HepG2 (cell line): ENCODE measurements at regions not wholly inside any gene's neighbourhood (a gene's known extent, or its start where the extent isn't known, plus 50 kb on each side); places are given as distances from the start of the nearest gene placed in this dataset.

ENCODE experiments used
- ATAC-seq: fragments of 200-7000 bp; cut with Tn5 transposase; 3 replicates; pipeline ENCODE4 v1.9.1; 2020; ENCODE audit warnings: mild to moderate bottlenecking, moderate library complexity
- BruUV-seq: library from RNA; stranded (reverse); fragments of 400-500 nt; replicated peaks from 2 replicates; lab custom pipeline; 2021; lab: Mats Ljungman, UMichigan
- CTCF ChIA-PET: fragments of 300-600 bp; formaldehyde crosslinking; extraction: SDS; loops from one replicate; lab custom pipeline; 2021; ENCODE audit warnings: low total read pairs, inconsistent platforms, low intra/inter-chr PET ratio; lab: Yijun Ruan, JAX
- POLR2A ChIA-PET: fragments of 350-600 bp; sonication (Branson Sonifier 250); formaldehyde crosslinking; loops from one replicate; lab custom pipeline; 2020; ENCODE audit warnings: antibody characterized with exemption, inconsistent platforms; lab: Yijun Ruan, JAX
- DNase-seq: peaks from one replicate; pipeline ENCODE4 v3.0.0-alpha.2; 2015; ENCODE audit warnings: low spot score
- FAIRE-seq: peaks from 3 replicates; lab custom pipeline; 2011; peaks lifted over from hg19 to GRCh38; lab: Jason Lieb, UNC
- H2AFZ ChIP-seq: one replicate; pipeline ENCODE4 v1.6.1; 2011; ENCODE audit warnings: low read length, inconsistent platforms
- H3K27ac ChIP-seq: fragments of 300-600 bp; 3 replicates; pipeline ENCODE4 v1.8.0; 2011; ENCODE audit warnings: mixed run types, mild to moderate bottlenecking, mixed read lengths, low read length, inconsistent platforms; ENCODE audit not compliant: insufficient read depth; ENCODE audit errors: extremely low read length
- H3K27me3 ChIP-seq, 2 experiments: fragments of 200-600 bp in 1 of 2; 2 replicates in 1 of 2; 3 replicates in 1 of 2; pipeline versions ENCODE4 v1.6.0 to v1.8.0; 2011; ENCODE audit warnings: low read length in 2 of 2, mild to moderate bottlenecking in 2 of 2, moderate library complexity in 2 of 2, inconsistent platforms in 1 of 2; ENCODE audit not compliant: insufficient read depth in 2 of 2, control insufficient read depth in 1 of 2
- H3K36me3 ChIP-seq, 2 experiments: fragments of 200-600 bp in 1 of 2; replicated peaks in 1 of 2; 2 replicates in 1 of 2; 3 replicates in 1 of 2; pipeline versions ENCODE4 v1.5.1 to v1.8.0; 2011; ENCODE audit warnings: low read length in 2 of 2, inconsistent platforms in 1 of 2; ENCODE audit not compliant: insufficient read depth in 2 of 2, control insufficient read depth in 1 of 2
- H3K4me1 ChIP-seq: 2 replicates; pipeline ENCODE4 v1.5.1; 2012; ENCODE audit warnings: low read length, inconsistent platforms; ENCODE audit not compliant: insufficient read depth
- H3K4me2 ChIP-seq: 2 replicates; pipeline ENCODE4 v1.6.0; 2011; ENCODE audit warnings: low read depth, low read length, inconsistent platforms
- H3K4me3 ChIP-seq, 3 experiments: fragments of 200-600 bp in 1 of 3; sonication (generic), shearing (Covaris generic) in 1 of 3; replicated peaks in 1 of 3; 2 replicates each; pipeline ENCODE4 v1.5.1; 2011 to 2016; ENCODE audit warnings: low read length in 3 of 3, inconsistent platforms in 2 of 3, low read depth in 2 of 3, mild to moderate bottlenecking in 2 of 3, control low read depth in 1 of 3, mixed read lengths in 1 of 3; ENCODE audit not compliant: insufficient read depth in 1 of 3
- H3K79me2 ChIP-seq: one replicate; pipeline ENCODE4 v1.6.1; 2011; ENCODE audit warnings: low read length, inconsistent platforms; ENCODE audit not compliant: insufficient read depth
- H3K9ac ChIP-seq: 2 replicates; pipeline ENCODE4 v1.6.0; 2011; ENCODE audit warnings: mild to moderate bottlenecking, low read depth, low read length, inconsistent platforms; ENCODE audit not compliant: insufficient read depth
- H3K9me3 ChIP-seq: 2 replicates; pipeline ENCODE4 v1.5.1; 2012; ENCODE audit warnings: mild to moderate bottlenecking, low read length
- H4K20me1 ChIP-seq: 2 replicates; pipeline ENCODE4 v1.6.0; 2011; ENCODE audit warnings: inconsistent platforms, mild to moderate bottlenecking, low read length, moderate library complexity; ENCODE audit not compliant: insufficient read depth
- ARNT ChIP-seq: fragments of 450-650 bp; IDR thresholded peaks from 2 replicates; pipeline ENCODE4 v1.6.1; 2017
- ATF7 ChIP-seq, 2 experiments: fragments of 450-650 bp in 1 of 2; sonication (generic) in 1 of 2; formaldehyde crosslinking in 1 of 2; IDR thresholded peaks; 2 replicates each; pipeline versions ENCODE4 v1.4.0 to v1.6.1; 2016 to 2020; ENCODE audit warnings: antibody characterized with exemption in 1 of 2, mild to moderate bottlenecking in 1 of 2, missing genetic modification reagents in 1 of 2
- CENPT ChIP-seq: sonication (generic); formaldehyde crosslinking; IDR thresholded peaks from 2 replicates; pipeline ENCODE4 v1.8.0; 2022; ENCODE audit warnings: low read depth, mild to moderate bottlenecking, moderate library complexity, missing genetic modification reagents
- KDM5B ChIP-seq: sonication (generic); formaldehyde crosslinking; IDR thresholded peaks from 2 replicates; pipeline ENCODE4 v1.4.0; 2020; ENCODE audit warnings: missing genetic modification reagents, mild to moderate bottlenecking, borderline replicate concordance
- MTF2 ChIP-seq: sonication (generic); formaldehyde crosslinking; IDR thresholded peaks from 2 replicates; pipeline ENCODE4 v1.5.0; 2020; ENCODE audit warnings: missing genetic modification reagents, borderline replicate concordance
- PPARG ChIP-seq: conservative IDR thresholded peaks from 2 replicates; pipeline ENCODE4 v1.6.1; 2016; ENCODE audit warnings: missing biosample characterization, missing genetic modification reagents
- SP140L ChIP-seq: sonication (generic); formaldehyde crosslinking; IDR thresholded peaks from 2 replicates; pipeline ENCODE4 v1.4.0; 2020; ENCODE audit warnings: missing genetic modification reagents, borderline replicate concordance
- ZFP41 ChIP-seq: sonication (generic); formaldehyde crosslinking; IDR thresholded peaks from 2 replicates; pipeline ENCODE4 v1.4.0; 2020; ENCODE audit warnings: mild to moderate bottlenecking, missing genetic modification reagents, borderline replicate concordance
- ZMYM2 ChIP-seq: sonication (generic); formaldehyde crosslinking; IDR thresholded peaks from 2 replicates; pipeline ENCODE4 v1.8.0; 2022; ENCODE audit warnings: mild to moderate bottlenecking, missing genetic modification reagents
- ZNF136 ChIP-seq: sonication (generic); formaldehyde crosslinking; IDR thresholded peaks from 2 replicates; pipeline ENCODE4 v1.8.1; 2022; ENCODE audit warnings: low read depth, mild to moderate bottlenecking, moderate library complexity, missing genetic modification reagents
- ZNF138 ChIP-seq: sonication (generic); formaldehyde crosslinking; IDR thresholded peaks from 2 replicates; pipeline ENCODE4 v1.5.0; 2020; ENCODE audit warnings: mild to moderate bottlenecking, low read depth, missing genetic modification reagents
- ZNF256 ChIP-seq: sonication (generic); formaldehyde crosslinking; conservative IDR thresholded peaks from 2 replicates; pipeline ENCODE4 v1.4.0; 2020; ENCODE audit warnings: missing genetic modification reagents
- ZNF264 ChIP-seq: sonication (generic); formaldehyde crosslinking; IDR thresholded peaks from 2 replicates; pipeline ENCODE4 v1.4.0; 2020; ENCODE audit warnings: missing genetic modification reagents
- ZNF343 ChIP-seq: sonication (generic); formaldehyde crosslinking; IDR thresholded peaks from 2 replicates; pipeline ENCODE4 v1.4.0; 2020; ENCODE audit warnings: mild to moderate bottlenecking, missing genetic modification reagents
- ZNF549 ChIP-seq: sonication (generic); formaldehyde crosslinking; IDR thresholded peaks from 2 replicates; pipeline ENCODE4 v1.5.0; 2020; ENCODE audit warnings: missing genetic modification reagents
- ZNF781 ChIP-seq: sonication (generic); formaldehyde crosslinking; IDR thresholded peaks from 2 replicates; pipeline ENCODE4 v1.5.1; 2020; ENCODE audit warnings: borderline replicate concordance, mild to moderate bottlenecking, missing genetic modification reagents; ENCODE audit errors: not compliant biosample characterization
- WGBS: methylation state at CpG from one replicate; pipeline ENCODE4 v1.1.6; 2017; ENCODE audit warnings: low lambda C conversion rate; 5-methylcytosine and 5-hydroxymethylcytosine counted together
- in situ Hi-C: cut with HindIII; loops from 2 replicates; pipeline ENCODE4 v1.10.0; 2017; ENCODE audit warnings: low pct_unique_long_range_greater_than_20kb; ENCODE audit not compliant: extremely low pct_ligation_motif_present
- intact Hi-C: fragments of 100-400 bp; cut with micrococcal nuclease; formaldehyde crosslinking; loops from one replicate; pipeline ENCODE4 v1.10.0; 2022; ENCODE audit not compliant: unreplicated experiment
- TF ChIP-seq, protein P1 (sequence below): sonication (generic); formaldehyde crosslinking; IDR thresholded peaks from 2 replicates; pipeline ENCODE4 v1.4.0; 2020; ENCODE audit warnings: missing genetic modification reagents, mild to moderate bottlenecking, borderline replicate concordance
- TF ChIP-seq, protein P2 (sequence below): sonication (generic); formaldehyde crosslinking; IDR thresholded peaks from 2 replicates; pipeline ENCODE4 v1.4.0; 2020; ENCODE audit warnings: mild to moderate bottlenecking, low read depth, missing genetic modification reagents
- TF ChIP-seq, protein P3 (sequence below): sonication (generic); formaldehyde crosslinking; IDR thresholded peaks from 2 replicates; pipeline ENCODE4 v1.5.1; 2020; ENCODE audit warnings: missing genetic modification reagents, mild to moderate bottlenecking, borderline replicate concordance

DNA sequence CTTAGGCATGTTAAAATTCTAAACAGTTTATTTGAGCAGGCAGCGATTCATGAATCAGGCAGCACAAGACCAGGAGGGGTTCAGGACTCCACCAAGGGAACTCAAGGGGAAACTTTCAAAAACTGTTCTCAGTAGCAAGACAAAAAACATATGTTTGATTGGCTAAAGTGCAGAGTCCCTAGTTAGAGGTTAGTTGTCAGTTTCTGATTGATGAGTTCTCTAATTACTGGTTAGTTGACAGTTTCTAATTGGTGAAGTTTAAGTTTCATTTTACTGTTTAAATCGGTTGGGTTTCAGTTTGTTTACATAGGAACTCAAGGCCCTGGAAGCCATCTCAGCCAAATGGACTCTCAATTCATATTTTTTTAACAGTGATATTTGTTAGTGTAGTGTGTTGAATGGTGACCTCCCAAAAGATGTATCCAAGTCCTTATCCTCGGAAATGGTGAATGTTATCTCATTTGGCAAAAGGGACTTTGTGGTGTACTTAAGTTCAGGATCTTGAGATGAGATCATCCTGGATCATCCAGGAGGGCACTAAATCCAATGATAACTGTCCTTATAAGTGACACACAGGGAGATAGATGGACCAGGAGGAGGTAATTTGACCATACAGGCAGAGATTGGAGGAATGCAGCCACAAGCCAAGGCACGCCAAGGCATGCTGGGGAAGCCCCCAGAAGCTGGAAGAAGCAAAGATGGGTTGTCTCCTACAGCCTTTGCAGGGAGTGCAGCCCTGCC is 219.2 kb upstream of the RAI14 start:
- CTCF ChIA-PET, result no interaction called here
- H3K9ac ChIP-seq, result no peak overlapping the region
- H3K36me3 ChIP-seq, result no peaks in the 10 kb centered on the region
- in situ Hi-C loops (no loop called here), intact Hi-C loops (no loop called here)
- H2AFZ ChIP-seq, result no peak overlapping the region
- no peak overlapping the region for H3K27ac ChIP-seq
- ATAC-seq (no peak), DNase-seq (no peak), FAIRE-seq (no peak)
- no peaks in the 10 kb centered on the region for H3K79me2 ChIP-seq
- WGBS, result 77% methylated on average over 4 of the region's 4 CpGs
- H4K20me1 ChIP-seq, result no peaks in the 10 kb centered on the region
- H3K4me1 ChIP-seq, result no peaks in the 10 kb centered on the region
- POLR2A ChIA-PET, result no interaction called here
- no peak overlapping the region for H3K4me2 ChIP-seq
- H3K27me3 ChIP-seq, result no peaks in the 10 kb centered on the region
- H3K4me3 ChIP-seq, result no peak overlapping the region
- no TSS peak for BruUV-seq
- H3K9me3 ChIP-seq, result no peaks in the 10 kb centered on the region
- TF ChIP-seq ARNT (no peak), ATF7 (IDR thresholded peaks at IDR 0.05) (no peak), ATF7 (CRISPR knock-in tag; IDR thresholded peaks at IDR 0.05) (no peak), ZNF256 (no peak), ZMYM2 (CRISPR knock-in tag) (no peak), ZNF781 (CRISPR knock-in tag) (no peak), SP140L (no peak), ZNF136 (CRISPR knock-in tag) (no peak), PPARG (CRISPR knock-in tag) (no peak), ZFP41 (CRISPR knock-in tag) (no peak), MTF2 (CRISPR knock-in tag) (no peak), ZNF343 (CRISPR knock-in tag) (no peak), ZNF138 (CRISPR knock-in tag) (no peak), CENPT (no peak), ZNF264 (CRISPR knock-in tag) (no peak), KDM5B (CRISPR knock-in tag) (no peak), ZNF549 (CRISPR knock-in tag) (no peak)
- TF ChIP-seq, protein P1, sequence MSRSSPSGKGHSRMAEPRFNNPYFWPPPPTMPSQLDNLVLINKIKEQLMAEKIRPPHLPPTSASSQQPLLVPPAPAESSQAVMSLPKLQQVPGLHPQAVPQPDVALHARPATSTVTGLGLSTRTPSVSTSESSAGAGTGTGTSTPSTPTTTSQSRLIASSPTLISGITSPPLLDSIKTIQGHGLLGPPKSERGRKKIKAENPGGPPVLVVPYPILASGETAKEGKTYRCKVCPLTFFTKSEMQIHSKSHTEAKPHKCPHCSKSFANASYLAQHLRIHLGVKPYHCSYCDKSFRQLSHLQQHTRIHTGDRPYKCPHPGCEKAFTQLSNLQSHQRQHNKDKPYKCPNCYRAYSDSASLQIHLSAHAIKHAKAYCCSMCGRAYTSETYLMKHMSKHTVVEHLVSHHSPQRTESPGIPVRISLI (CRISPR knock-in tag), result no peak
- TF ChIP-seq, protein P2, sequence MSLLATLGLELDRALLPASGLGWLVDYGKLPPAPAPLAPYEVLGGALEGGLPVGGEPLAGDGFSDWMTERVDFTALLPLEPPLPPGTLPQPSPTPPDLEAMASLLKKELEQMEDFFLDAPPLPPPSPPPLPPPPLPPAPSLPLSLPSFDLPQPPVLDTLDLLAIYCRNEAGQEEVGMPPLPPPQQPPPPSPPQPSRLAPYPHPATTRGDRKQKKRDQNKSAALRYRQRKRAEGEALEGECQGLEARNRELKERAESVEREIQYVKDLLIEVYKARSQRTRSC, result no peak
- TF ChIP-seq, protein P3, sequence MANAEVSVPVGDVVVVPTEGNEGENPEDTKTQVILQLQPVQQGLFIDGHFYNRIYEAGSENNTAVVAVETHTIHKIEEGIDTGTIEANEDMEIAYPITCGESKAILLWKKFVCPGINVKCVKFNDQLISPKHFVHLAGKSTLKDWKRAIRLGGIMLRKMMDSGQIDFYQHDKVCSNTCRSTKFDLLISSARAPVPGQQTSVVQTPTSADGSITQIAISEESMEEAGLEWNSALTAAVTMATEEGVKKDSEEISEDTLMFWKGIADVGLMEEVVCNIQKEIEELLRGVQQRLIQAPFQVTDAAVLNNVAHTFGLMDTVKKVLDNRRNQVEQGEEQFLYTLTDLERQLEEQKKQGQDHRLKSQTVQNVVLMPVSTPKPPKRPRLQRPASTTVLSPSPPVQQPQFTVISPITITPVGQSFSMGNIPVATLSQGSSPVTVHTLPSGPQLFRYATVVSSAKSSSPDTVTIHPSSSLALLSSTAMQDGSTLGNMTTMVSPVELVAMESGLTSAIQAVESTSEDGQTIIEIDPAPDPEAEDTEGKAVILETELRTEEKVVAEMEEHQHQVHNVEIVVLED (CRISPR knock-in tag), result no peak
